ENCODE measurements at regions not wholly inside any gene's neighbourhood (a gene's known extent, or its start where the extent isn't known, plus 50 kb on each side); places are given as distances from the start of the nearest gene placed in this dataset.

DNA sequence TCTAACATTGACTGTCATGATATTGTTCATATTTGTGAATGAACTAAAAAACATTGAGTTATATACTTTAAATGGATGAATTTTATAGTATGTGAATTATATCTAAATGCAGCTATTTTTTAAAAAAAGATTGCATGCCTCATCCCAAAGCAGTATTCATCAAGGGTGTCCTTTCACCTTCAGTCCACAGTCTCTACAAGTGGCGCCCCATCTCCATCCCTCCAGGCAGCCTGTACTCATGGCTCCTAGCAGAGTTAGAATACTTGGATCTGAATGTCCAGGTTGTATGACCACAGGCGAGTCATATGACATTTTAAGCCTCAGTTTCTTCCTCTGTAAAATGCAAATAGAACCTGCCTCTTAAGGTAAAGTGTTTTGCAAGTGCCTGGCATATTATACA, 69.8 kb downstream of the TMEM100 start:
- no peak for TF ChIP-seq EP300 (conservative IDR thresholded peaks at IDR 0.05; ENCODE audit: poor library complexity, severe bottlenecking)
- TF ChIP-seq, protein P1, sequence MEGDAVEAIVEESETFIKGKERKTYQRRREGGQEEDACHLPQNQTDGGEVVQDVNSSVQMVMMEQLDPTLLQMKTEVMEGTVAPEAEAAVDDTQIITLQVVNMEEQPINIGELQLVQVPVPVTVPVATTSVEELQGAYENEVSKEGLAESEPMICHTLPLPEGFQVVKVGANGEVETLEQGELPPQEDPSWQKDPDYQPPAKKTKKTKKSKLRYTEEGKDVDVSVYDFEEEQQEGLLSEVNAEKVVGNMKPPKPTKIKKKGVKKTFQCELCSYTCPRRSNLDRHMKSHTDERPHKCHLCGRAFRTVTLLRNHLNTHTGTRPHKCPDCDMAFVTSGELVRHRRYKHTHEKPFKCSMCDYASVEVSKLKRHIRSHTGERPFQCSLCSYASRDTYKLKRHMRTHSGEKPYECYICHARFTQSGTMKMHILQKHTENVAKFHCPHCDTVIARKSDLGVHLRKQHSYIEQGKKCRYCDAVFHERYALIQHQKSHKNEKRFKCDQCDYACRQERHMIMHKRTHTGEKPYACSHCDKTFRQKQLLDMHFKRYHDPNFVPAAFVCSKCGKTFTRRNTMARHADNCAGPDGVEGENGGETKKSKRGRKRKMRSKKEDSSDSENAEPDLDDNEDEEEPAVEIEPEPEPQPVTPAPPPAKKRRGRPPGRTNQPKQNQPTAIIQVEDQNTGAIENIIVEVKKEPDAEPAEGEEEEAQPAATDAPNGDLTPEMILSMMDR (IDR thresholded peaks at IDR 0.05; ENCODE audit: poor library complexity, severe bottlenecking): no peak

All from neural cell (in vitro differentiated cells).